SK-N-SH treated with all-trans-retinoic acid at 6 μM for 48 hours (cell line): ENCODE measurements at regions not wholly inside any gene's neighbourhood (a gene's known extent, or its start where the extent isn't known, plus 50 kb on each side); places are given as distances from the start of the nearest gene placed in this dataset.

Experiments used
- ARNTL ChIP-seq: fragments of 450-650 bp; formaldehyde crosslinking; IDR thresholded peaks from 2 replicates; pipeline ENCODE4 v1.5.0; 2020; ENCODE audit warnings: low read depth, mild to moderate bottlenecking, moderate library complexity, borderline replicate concordance
- CREB5 ChIP-seq: fragments of 250-450 bp; sonication (Bioruptor Pico); IDR thresholded peaks from 2 replicates; pipeline ENCODE4 v1.5.1; 2020; ENCODE audit warnings: low read depth, mild to moderate bottlenecking, moderate library complexity
- CSDC2 ChIP-seq: fragments of 250-450 bp; sonication (Bioruptor Pico); IDR thresholded peaks from 2 replicates; pipeline ENCODE4 v1.5.0; 2020; ENCODE audit warnings: mild to moderate bottlenecking, moderate library complexity
- PPARA ChIP-seq: fragments of 250-450 bp; sonication (Bioruptor Pico); IDR thresholded peaks from 2 replicates; pipeline ENCODE4 v1.5.0; 2020; ENCODE audit warnings: mild to moderate bottlenecking, borderline replicate concordance
- RARB ChIP-seq: fragments of 250-450 bp; sonication (Bioruptor Pico); IDR thresholded peaks from 2 replicates; pipeline ENCODE4 v1.8.0; 2021; ENCODE audit warnings: mild to moderate bottlenecking, moderate library complexity
- ZFP3 ChIP-seq: fragments of 250-450 bp; sonication (Bioruptor Pico); IDR thresholded peaks from 2 replicates; pipeline ENCODE4 v1.5.0; 2020; ENCODE audit warnings: mild to moderate bottlenecking, moderate library complexity
- ZNF565 ChIP-seq: fragments of 450-650 bp; formaldehyde crosslinking; conservative IDR thresholded peaks from 2 replicates; pipeline ENCODE4 v1.5.0; 2020; ENCODE audit warnings: low read depth, mild to moderate bottlenecking, moderate library complexity
- ZNF8 ChIP-seq: fragments of 450-650 bp; formaldehyde crosslinking; IDR thresholded peaks from 2 replicates; pipeline ENCODE4 v1.5.0; 2020; ENCODE audit warnings: mild to moderate bottlenecking, moderate library complexity
- TF ChIP-seq, protein P1 (sequence below): fragments of 250-450 bp; sonication (Bioruptor Pico); IDR thresholded peaks from 2 replicates; pipeline ENCODE4 v1.8.0; 2020; ENCODE audit warnings: mild to moderate bottlenecking, moderate library complexity, borderline replicate concordance

DNA sequence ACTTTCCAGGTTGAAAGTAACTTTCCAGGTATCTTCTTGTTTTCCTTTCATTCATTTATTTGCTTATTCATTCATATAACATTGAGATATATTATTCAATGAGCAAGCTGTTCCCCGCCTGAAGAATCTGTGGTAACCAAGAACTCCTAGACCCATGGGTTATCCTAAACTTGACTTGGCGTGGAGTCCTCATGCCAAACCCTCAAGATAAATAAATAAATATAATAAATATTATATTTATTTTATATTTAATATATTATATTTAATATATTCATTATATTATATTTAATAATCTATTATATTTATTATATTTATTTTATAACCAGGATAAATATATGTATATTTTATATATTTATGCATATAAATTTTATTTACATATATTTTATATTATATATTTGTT lies 674.8 kb downstream of the SUCLG1 start:
- TF ChIP-seq RARB (CRISPR knock-in tag): no peak
- no peak for TF ChIP-seq CSDC2 (CRISPR knock-in tag)
- TF ChIP-seq CREB5 (CRISPR knock-in tag): no peak
- TF ChIP-seq ZNF565 (CRISPR knock-in tag): no peak
- no peak for TF ChIP-seq ZFP3 (CRISPR knock-in tag)
- TF ChIP-seq ZNF8 (CRISPR knock-in tag): no peak
- TF ChIP-seq, protein P1, sequence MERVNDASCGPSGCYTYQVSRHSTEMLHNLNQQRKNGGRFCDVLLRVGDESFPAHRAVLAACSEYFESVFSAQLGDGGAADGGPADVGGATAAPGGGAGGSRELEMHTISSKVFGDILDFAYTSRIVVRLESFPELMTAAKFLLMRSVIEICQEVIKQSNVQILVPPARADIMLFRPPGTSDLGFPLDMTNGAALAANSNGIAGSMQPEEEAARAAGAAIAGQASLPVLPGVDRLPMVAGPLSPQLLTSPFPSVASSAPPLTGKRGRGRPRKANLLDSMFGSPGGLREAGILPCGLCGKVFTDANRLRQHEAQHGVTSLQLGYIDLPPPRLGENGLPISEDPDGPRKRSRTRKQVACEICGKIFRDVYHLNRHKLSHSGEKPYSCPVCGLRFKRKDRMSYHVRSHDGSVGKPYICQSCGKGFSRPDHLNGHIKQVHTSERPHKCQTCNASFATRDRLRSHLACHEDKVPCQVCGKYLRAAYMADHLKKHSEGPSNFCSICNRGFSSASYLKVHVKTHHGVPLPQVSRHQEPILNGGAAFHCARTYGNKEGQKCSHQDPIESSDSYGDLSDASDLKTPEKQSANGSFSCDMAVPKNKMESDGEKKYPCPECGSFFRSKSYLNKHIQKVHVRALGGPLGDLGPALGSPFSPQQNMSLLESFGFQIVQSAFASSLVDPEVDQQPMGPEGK: no peak
- no peak for TF ChIP-seq PPARA (CRISPR knock-in tag)
- no peak for TF ChIP-seq ARNTL (CRISPR knock-in tag)
